HCT116 (cell line): ENCODE measurements at regions not wholly inside any gene's neighbourhood (a gene's known extent, or its start where the extent isn't known, plus 50 kb on each side); places are given as distances from the start of the nearest gene placed in this dataset.

Experiments
- ATAC-seq: fragments of 200-7000 bp; cut with Tn5 transposase; 2 replicates; pipeline ENCODE4 v1.9.1; 2020; ENCODE audit warnings: mild to moderate bottlenecking, moderate library complexity
- BruUV-seq: library from RNA; stranded (reverse); fragments of 400-500 nt; replicated peaks from 2 replicates; lab custom pipeline; 2021; lab: Mats Ljungman, UMichigan
- CTCF ChIA-PET: fragments of 300-600 bp; sonication (Branson Sonifier 250); formaldehyde crosslinking; loops from one replicate; lab custom pipeline; 2021; ENCODE audit warnings: antibody characterized with exemption; lab: Charles Lee
- POLR2A ChIA-PET: fragments of 300-600, 350-600 bp; sonication (Branson Sonifier 250); formaldehyde crosslinking; loops from one replicate; lab custom pipeline; 2021; ENCODE audit warnings: antibody characterized with exemption; lab: Charles Lee
- RAD21 ChIA-PET, 2 experiments: fragments of 300-600 bp; sonication (Branson Sonifier 250); formaldehyde crosslinking; loops; one replicate each; lab custom pipeline; 2023; ENCODE audit warnings: low total read pairs in 2 of 2; ENCODE audit not compliant: uncharacterized antibody in 2 of 2, unreplicated experiment in 2 of 2, low non-redundant PET in 1 of 2; lab: Charles Lee
- DNase-seq: peaks from one replicate; pipeline ENCODE4 v3.0.0-alpha.2; 2010; ENCODE audit warnings: low read depth, low spot score
- H2AFZ ChIP-seq: fragments of 200-600 bp; shearing (Covaris generic), sonication (generic); 2 replicates; pipeline ENCODE4 v1.6.1; 2017; ENCODE audit warnings: low read depth, mixed run types, mixed read lengths, antibody characterized with exemption, low read length; ENCODE audit not compliant: poor library complexity, severe bottlenecking
- H3K27ac ChIP-seq: 2 replicates; pipeline ENCODE4 v1.5.1; 2012; ENCODE audit warnings: low read depth, low read length
- H3K27me3 ChIP-seq: fragments of 200-600 bp; sonication (generic); 2 replicates; pipeline ENCODE4 v1.6.1; 2016; ENCODE audit warnings: mixed run types, low read length, mixed read lengths; ENCODE audit not compliant: insufficient read depth
- H3K36me3 ChIP-seq, 2 experiments: fragments of 200-500 bp in 1 of 2; fragments of 200-600 bp in 1 of 2; sonication (Bioruptor generic) in 1 of 2; sonication (generic) in 1 of 2; 2 replicates each; pipeline versions ENCODE4 v1.5.1 to v1.6.1; 2014 to 2016; ENCODE audit warnings: low read length in 2 of 2, inconsistent platforms in 1 of 2, mixed read lengths in 1 of 2, mixed run types in 1 of 2; ENCODE audit not compliant: insufficient read depth in 2 of 2, control insufficient read depth in 1 of 2
- H3K4me1 ChIP-seq, 2 experiments: fragments of 200-600 bp in 1 of 2; sonication (generic) in 1 of 2; 2 replicates each; pipeline versions ENCODE4 v1.5.1 to v1.6.1; 2012 to 2017; ENCODE audit warnings: low read length in 2 of 2, inconsistent platforms in 1 of 2, mild to moderate bottlenecking in 1 of 2, mixed read lengths in 1 of 2, mixed run types in 1 of 2, moderate library complexity in 1 of 2; ENCODE audit not compliant: insufficient read depth in 2 of 2, control insufficient read depth in 1 of 2
- H3K4me2 ChIP-seq: fragments of 200-600 bp; sonication (generic); 2 replicates; pipeline ENCODE4 v1.6.1; 2017; ENCODE audit warnings: mixed run types, low read length, mixed read lengths
- H3K4me3 ChIP-seq, 2 experiments: fragments of 200-600 bp in 1 of 2; sonication (generic) in 1 of 2; replicated peaks in 1 of 2; 2 replicates each; pipeline ENCODE4 v1.5.1; 2011 to 2016; ENCODE audit warnings: low read length in 2 of 2, control low read depth in 1 of 2, low read depth in 1 of 2, mild to moderate bottlenecking in 1 of 2, mixed read lengths in 1 of 2, mixed run types in 1 of 2
- H3K79me2 ChIP-seq: fragments of 200-600 bp; sonication (generic); 2 replicates; pipeline ENCODE4 v1.6.1; 2017; ENCODE audit warnings: mild to moderate bottlenecking, mixed run types, low read length, moderate library complexity, mixed read lengths; ENCODE audit not compliant: insufficient read depth
- H3K9ac ChIP-seq: fragments of 200-600 bp; sonication (generic); 2 replicates; pipeline ENCODE4 v1.6.1; 2016; ENCODE audit warnings: low read length, mixed read lengths
- H3K9me2 ChIP-seq: fragments of 200-600 bp; sonication (generic), shearing (Covaris generic); 2 replicates; pipeline ENCODE4 v1.6.1; 2017; ENCODE audit warnings: mixed run types, mild to moderate bottlenecking, moderate library complexity; ENCODE audit not compliant: insufficient read depth
- H3K9me3 ChIP-seq, 2 experiments: fragments of 200-500 bp in 1 of 2; fragments of 200-600 bp in 1 of 2; sonication (Bioruptor generic) in 1 of 2; sonication (generic) in 1 of 2; 2 replicates each; pipeline ENCODE4 v1.6.1; 2014 to 2017; ENCODE audit warnings: low read length in 2 of 2, mixed read lengths in 2 of 2, inconsistent platforms in 1 of 2, low read depth in 1 of 2, mild to moderate bottlenecking in 1 of 2, mixed run types in 1 of 2, moderate library complexity in 1 of 2; ENCODE audit not compliant: control insufficient read depth in 1 of 2, insufficient read depth in 1 of 2
- H4K20me1 ChIP-seq: fragments of 200-600 bp; sonication (generic), shearing (Covaris generic); 2 replicates; pipeline ENCODE4 v1.6.1; 2017; ENCODE audit warnings: mixed run types, mild to moderate bottlenecking, moderate library complexity; ENCODE audit not compliant: insufficient read depth
- ATF3 ChIP-seq: IDR thresholded peaks from 2 replicates; pipeline ENCODE4 v1.6.1; 2012
- CBX3 ChIP-seq: IDR thresholded peaks from 2 replicates; pipeline ENCODE4 v1.6.1; 2012; ENCODE audit warnings: low read depth
- CEBPB ChIP-seq: IDR thresholded peaks from 2 replicates; pipeline ENCODE4 v1.6.1; 2012; ENCODE audit warnings: low read depth
- EGR1 ChIP-seq: IDR thresholded peaks from 2 replicates; pipeline ENCODE4 v1.6.1; 2012; ENCODE audit warnings: low read depth
- ELF1 ChIP-seq: IDR thresholded peaks from 2 replicates; pipeline ENCODE4 v1.6.1; 2012; ENCODE audit warnings: low read depth, borderline replicate concordance
- EZH2 ChIP-seq: fragments of 200-600 bp; sonication (generic); IDR thresholded peaks from 2 replicates; pipeline ENCODE4 v1.6.1; 2017; ENCODE audit warnings: antibody characterized with exemption, mixed run types
- EZH2phosphoT487 ChIP-seq: fragments of 200-600 bp; IDR thresholded peaks from 2 replicates; pipeline ENCODE4 v1.6.1; 2018; ENCODE audit warnings: antibody characterized with exemption, borderline replicate concordance
- FOSL1 ChIP-seq: IDR thresholded peaks from 2 replicates; pipeline ENCODE4 v1.6.1; 2012; ENCODE audit warnings: low read depth
- JUND ChIP-seq: IDR thresholded peaks from 2 replicates; pipeline ENCODE4 v1.6.1; 2012
- MAX ChIP-seq: IDR thresholded peaks from 2 replicates; pipeline ENCODE4 v1.6.1; 2012
- POLR2A ChIP-seq: IDR thresholded peaks from 2 replicates; pipeline ENCODE4 v1.7.0; 2011; ENCODE audit warnings: borderline replicate concordance; ENCODE audit not compliant: insufficient read depth, insufficient read length; ENCODE audit errors: extremely low read depth
- POLR2AphosphoS5 ChIP-seq: IDR thresholded peaks from 2 replicates; pipeline ENCODE4 v1.6.1; 2011; ENCODE audit warnings: mild to moderate bottlenecking, low read depth, low read length, moderate library complexity
- RAD21 ChIP-seq: IDR thresholded peaks from 2 replicates; pipeline ENCODE4 v1.6.1; 2012; ENCODE audit warnings: low read depth, mild to moderate bottlenecking
- REST ChIP-seq: IDR thresholded peaks from 2 replicates; pipeline ENCODE4 v1.6.1; 2012; ENCODE audit warnings: low read depth
- SIN3A ChIP-seq: IDR thresholded peaks from 2 replicates; pipeline ENCODE4 v1.6.1; 2012; ENCODE audit warnings: low read depth
- SRF ChIP-seq: IDR thresholded peaks from 2 replicates; pipeline ENCODE4 v1.6.1; 2012; ENCODE audit warnings: low read depth
- TCF7L2 ChIP-seq: IDR thresholded peaks from 2 replicates; pipeline ENCODE4 v1.7.0; 2011; ENCODE audit warnings: borderline replicate concordance, inconsistent platforms; ENCODE audit not compliant: insufficient read depth, insufficient read length; ENCODE audit errors: extremely low read depth
- YY1 ChIP-seq: IDR thresholded peaks from 2 replicates; pipeline ENCODE4 v1.6.1; 2011; ENCODE audit warnings: low read length, low read depth, moderate library complexity, mild to moderate bottlenecking; ENCODE audit not compliant: insufficient replicate concordance; ENCODE audit errors: extremely low read depth
- ZBTB33 ChIP-seq: IDR thresholded peaks from 2 replicates; pipeline ENCODE4 v1.6.1; 2011; ENCODE audit warnings: mild to moderate bottlenecking, low read length, moderate library complexity; ENCODE audit not compliant: insufficient replicate concordance; ENCODE audit errors: extremely low read depth
- ZFX ChIP-seq: fragments of 450-650 bp; IDR thresholded peaks from 2 replicates; pipeline ENCODE4 v1.6.1; 2017
- intact Hi-C: fragments of 100-400 bp; cut with micrococcal nuclease; formaldehyde crosslinking; loops from 2 replicates; pipeline ENCODE4 v1.10.0; 2022

- POLR2A ChIA-PET, result no interaction called here
- DNase-seq (no peak), ATAC-seq (no peak)
- RAD21 ChIA-PET, result no interaction called here
- H3K9ac ChIP-seq, result no peak overlapping the region
- H3K27ac ChIP-seq, result no peak overlapping the region
- H3K9me3 ChIP-seq, result peaks cover 10 to 29% of the 10 kb centered on the region in 2 experiments; a peak in 2 of 4 replicates
- no peaks in the 10 kb centered on the region for H3K27me3 ChIP-seq
- H3K36me3 ChIP-seq, result no peaks in the 10 kb centered on the region
- no TSS peak for BruUV-seq
- no peaks in the 10 kb centered on the region for H3K9me2 ChIP-seq
- no peak overlapping the region for H3K4me3 ChIP-seq
- CTCF ChIA-PET, result no interaction called here
- no peaks in the 10 kb centered on the region for H3K79me2 ChIP-seq
- no peak overlapping the region for H2AFZ ChIP-seq
- H3K4me2 ChIP-seq, result no peak overlapping the region
- TF ChIP-seq ATF3 (no peak), POLR2A (no peak), ZFX (no peak), YY1 (no peak), EGR1 (no peak), MAX (no peak), TCF7L2 (no peak), JUND (no peak), ELF1 (no peak), ZBTB33 (no peak), FOSL1 (no peak), SIN3A (no peak), POLR2AphosphoS5 (no peak), SRF (no peak), EZH2phosphoT487 (no peak), EZH2 (no peak), CBX3 (no peak), REST (no peak), RAD21 (no peak), CEBPB (no peak)
- no peaks in the 10 kb centered on the region for H3K4me1 ChIP-seq
- intact Hi-C loops, result no loop called here
- no peaks in the 10 kb centered on the region for H4K20me1 ChIP-seq
These were observed 1407.9 kb upstream of the MAP3K7 start for GRCh38 chr6:91994787-91995186.
